ENCODE measurements at regions not wholly inside any gene's neighbourhood (a gene's known extent, or its start where the extent isn't known, plus 50 kb on each side); places are given as distances from the start of the nearest gene placed in this dataset.
A peak's percentile ranks its signal among the peaks of the same experiment; 100 is the strongest.
"Not testable (repeated sequence)": the region's sequence is repeated elsewhere in the genome, so short reads cannot be mapped to it uniquely, and the experiment has no call there.

GRCh38 chr12:123061441-123062205, 81.1 kb downstream of the ARL6IP4 start:
- DNase-seq, result no peak

GRCh38 chr12:123059500-123059899, 79.0 kb downstream of the ARL6IP4 start:
- no peak for DNase-seq

- no peak for DNase-seq
Observed at GRCh38 chr12:123058980-123059379, 78.5 kb downstream of the ARL6IP4 start.

- DNase-seq, result no peak
Observed at GRCh38 chr12:123058481-123058880, 78.0 kb downstream of the ARL6IP4 start.

- no peak for DNase-seq
Observed at GRCh38 chr12:123057513-123058265, 77.2 kb downstream of the ARL6IP4 start.

- DNase-seq, result no peak
Observed at GRCh38 chr12:123056709-123057108, 76.2 kb downstream of the ARL6IP4 start.

- DNase-seq, result no peak
Observed at GRCh38 chr12:123056053-123056452, 75.6 kb downstream of the ARL6IP4 start.

GRCh38 chr12:123055281-123055766, 74.8 kb downstream of the ARL6IP4 start:
- no peak for DNase-seq

GRCh38 chr12:123054371-123054770, 73.9 kb downstream of the ARL6IP4 start:
- no peak for DNase-seq

- no peak for DNase-seq
Observed at GRCh38 chr12:123051556-123051955, 71.1 kb downstream of the ARL6IP4 start.

- DNase-seq, result no peak
Observed at GRCh38 chr12:123050913-123051312, 70.4 kb downstream of the ARL6IP4 start.

- DNase-seq, result no peak
Observed at GRCh38 chr12:123050331-123050831, 69.9 kb downstream of the ARL6IP4 start.

GRCh38 chr12:123049398-123050240, 69.1 kb downstream of the ARL6IP4 start:
- no peak for DNase-seq

GRCh38 chr12:123047892-123048291, 67.4 kb downstream of the ARL6IP4 start:
- not testable (repeated sequence) for DNase-seq

GRCh38 chr12:123047289-123047688, 66.8 kb downstream of the ARL6IP4 start:
- no peak for DNase-seq

GRCh38 chr12:123046431-123046830, 66.0 kb downstream of the ARL6IP4 start:
- DNase-seq, result no peak

- no peak for DNase-seq
Observed at GRCh38 chr12:123045678-123046077, 65.2 kb downstream of the ARL6IP4 start.

GRCh38 chr12:123044351-123044750, 63.9 kb downstream of the ARL6IP4 start:
- no peak for DNase-seq

- DNase-seq, result peak; percentile 84
Observed at GRCh38 chr12:123043536-123044001, 63.1 kb downstream of the ARL6IP4 start.

- no peak for DNase-seq
Observed at GRCh38 chr12:123042833-123043232, 62.4 kb downstream of the ARL6IP4 start.

- DNase-seq, result no peak
Observed at GRCh38 chr12:123041811-123042655, 61.6 kb downstream of the ARL6IP4 start.

- DNase-seq, result no peak
Observed at GRCh38 chr12:123041042-123041531, 60.6 kb downstream of the ARL6IP4 start.
